HG02759 (cell line): ENCODE measurements at regions not wholly inside any gene's neighbourhood (a gene's known extent, or its start where the extent isn't known, plus 50 kb on each side); places are given as distances from the start of the nearest gene placed in this dataset.
"Not testable (repeated sequence)": the region's sequence is repeated elsewhere in the genome, so short reads cannot be mapped to it uniquely, and the experiment has no call there.

Experiments used
- ATAC-seq: cut with Tn5 transposase; IDR thresholded peaks from one replicate; pipeline ENCODE4 v1.9.1; 2021; ENCODE audit warnings: mild to moderate bottlenecking, moderate library complexity; ENCODE audit not compliant: unreplicated experiment

- ATAC-seq, result no peak
These were observed 70.1 kb downstream of the ZNF330 start for GRCh38 chr4:141290771-141291170.

- no peak for ATAC-seq
These were observed 73.6 kb downstream of the ZNF330 start for GRCh38 chr4:141294306-141294705.

- ATAC-seq, result no peak
These were observed 80.5 kb downstream of the ZNF330 start for GRCh38 chr4:141301216-141301615.

- no peak for ATAC-seq
These were observed 82.2 kb downstream of the ZNF330 start for GRCh38 chr4:141302924-141303323.

- no peak for ATAC-seq
These were observed 83.7 kb downstream of the ZNF330 start for GRCh38 chr4:141304346-141304745.

- ATAC-seq, result no peak
These were observed 85.6 kb downstream of the ZNF330 start for GRCh38 chr4:141306331-141306730.

- peak; percentile 99 for ATAC-seq
These were observed 86.6 kb downstream of the ZNF330 start for GRCh38 chr4:141307241-141307689.

- peak; percentile 32 for ATAC-seq
These were observed 89.2 kb downstream of the ZNF330 start for GRCh38 chr4:141309874-141310273.

GRCh38 chr4:141311246-141312204, 90.8 kb downstream of the ZNF330 start:
- ATAC-seq, result no peak

- no peak for ATAC-seq
These were observed 93.9 kb downstream of the ZNF330 start for GRCh38 chr4:141314627-141315026.

GRCh38 chr4:141328560-141329173, 108.0 kb downstream of the ZNF330 start:
- ATAC-seq, result no peak

- ATAC-seq, result no peak
These were observed 108.5 kb downstream of the ZNF330 start for GRCh38 chr4:141329174-141329569.

- ATAC-seq, result no peak
These were observed 109.9 kb downstream of the ZNF330 start for GRCh38 chr4:141330616-141331015.

GRCh38 chr4:141331534-141332358, 111.1 kb downstream of the ZNF330 start:
- ATAC-seq, result no peak

GRCh38 chr4:141332359-141333181, 111.9 kb downstream of the ZNF330 start:
- not testable (repeated sequence) for ATAC-seq

- not testable (repeated sequence) for ATAC-seq
These were observed 112.9 kb downstream of the ZNF330 start for GRCh38 chr4:141333456-141334230.

- ATAC-seq, result no peak
These were observed 114.5 kb downstream of the ZNF330 start for GRCh38 chr4:141335166-141335565.

- no peak for ATAC-seq
These were observed 117.5 kb downstream of the ZNF330 start for GRCh38 chr4:141338238-141338637.

GRCh38 chr4:141339391-141339790, 118.7 kb downstream of the ZNF330 start:
- no peak for ATAC-seq

- ATAC-seq, result no peak
These were observed 119.3 kb downstream of the ZNF330 start for GRCh38 chr4:141339966-141340365.
